ENCODE measurements at regions not wholly inside any gene's neighbourhood (a gene's known extent, or its start where the extent isn't known, plus 50 kb on each side); places are given as distances from the start of the nearest gene placed in this dataset.

DNA sequence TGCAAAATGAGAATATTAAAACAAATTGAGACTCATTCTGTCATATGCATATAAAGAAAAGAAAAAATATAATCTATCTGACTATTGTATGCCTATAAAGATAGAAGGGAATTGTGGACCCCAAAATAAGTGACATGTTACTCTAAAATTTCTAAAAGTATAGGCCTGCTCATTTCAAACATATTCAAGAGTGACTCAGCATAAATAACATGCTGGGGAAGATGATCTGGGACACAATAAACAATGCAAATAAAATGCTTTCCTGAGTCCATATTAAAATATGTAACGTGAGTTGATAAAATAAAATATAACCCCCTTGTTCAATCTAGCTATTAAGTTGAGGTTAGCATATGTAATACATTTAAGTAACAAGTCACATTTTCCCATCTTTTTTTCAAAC lies 882.0 kb upstream of the EDIL3 start:
- no peak overlapping the region for H3K4me3 ChIP-seq
- no peak for ATAC-seq
- TF ChIP-seq, protein P1, sequence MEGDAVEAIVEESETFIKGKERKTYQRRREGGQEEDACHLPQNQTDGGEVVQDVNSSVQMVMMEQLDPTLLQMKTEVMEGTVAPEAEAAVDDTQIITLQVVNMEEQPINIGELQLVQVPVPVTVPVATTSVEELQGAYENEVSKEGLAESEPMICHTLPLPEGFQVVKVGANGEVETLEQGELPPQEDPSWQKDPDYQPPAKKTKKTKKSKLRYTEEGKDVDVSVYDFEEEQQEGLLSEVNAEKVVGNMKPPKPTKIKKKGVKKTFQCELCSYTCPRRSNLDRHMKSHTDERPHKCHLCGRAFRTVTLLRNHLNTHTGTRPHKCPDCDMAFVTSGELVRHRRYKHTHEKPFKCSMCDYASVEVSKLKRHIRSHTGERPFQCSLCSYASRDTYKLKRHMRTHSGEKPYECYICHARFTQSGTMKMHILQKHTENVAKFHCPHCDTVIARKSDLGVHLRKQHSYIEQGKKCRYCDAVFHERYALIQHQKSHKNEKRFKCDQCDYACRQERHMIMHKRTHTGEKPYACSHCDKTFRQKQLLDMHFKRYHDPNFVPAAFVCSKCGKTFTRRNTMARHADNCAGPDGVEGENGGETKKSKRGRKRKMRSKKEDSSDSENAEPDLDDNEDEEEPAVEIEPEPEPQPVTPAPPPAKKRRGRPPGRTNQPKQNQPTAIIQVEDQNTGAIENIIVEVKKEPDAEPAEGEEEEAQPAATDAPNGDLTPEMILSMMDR (IDR thresholded peaks at IDR 0.05) = no peak
- TF ChIP-seq POLR2A (IDR thresholded peaks at IDR 0.05) (no peak), POLR2AphosphoS5 (IDR thresholded peaks at IDR 0.05) (no peak), EP300 (IDR thresholded peaks at IDR 0.05) (no peak)
- no peaks in the 10 kb centered on the region for H3K4me1 ChIP-seq
- H3K27ac ChIP-seq = no peak overlapping the region
- 86 to 88% methylated on average over 1 of the region's 1 CpG for WGBS, 2 donors (ENCODE audit: low coverage in 1 of 2)
- H3K27me3 ChIP-seq = no peaks in the 10 kb centered on the region
- no peaks in the 10 kb centered on the region for H3K9me3 ChIP-seq
- no peaks in the 10 kb centered on the region for H3K36me3 ChIP-seq

DNA sequence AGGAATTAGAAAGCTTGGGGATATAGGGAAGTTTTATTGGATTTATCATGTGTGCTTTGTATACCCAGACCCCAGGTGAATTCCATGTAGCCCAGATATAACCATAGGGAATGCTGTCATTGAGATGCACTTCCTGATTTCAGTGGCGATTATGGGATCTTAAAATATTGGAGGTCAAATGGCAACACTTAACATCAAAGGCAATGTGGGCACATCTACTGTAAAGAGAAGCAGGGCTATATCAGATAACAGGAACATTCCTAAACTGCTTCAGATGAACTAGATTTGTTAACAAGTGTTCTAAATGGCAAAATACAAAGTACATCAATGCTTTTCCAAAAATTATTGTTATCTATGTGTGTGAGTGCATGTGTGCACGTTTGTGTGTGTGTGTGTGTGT lies 883.5 kb upstream of the EDIL3 start:
- Histone ChIP-seq H3K9me3 (no peaks in the 10 kb centered on the region), H3K4me1 (no peaks in the 10 kb centered on the region), H3K27me3 (no peaks in the 10 kb centered on the region), H3K27ac (no peak overlapping the region), H3K36me3 (no peaks in the 10 kb centered on the region), H3K4me3 (no peak overlapping the region)
- 48 to 53% methylated on average over 2 of the region's 2 CpGs for WGBS, 2 donors (ENCODE audit: low coverage in 1 of 2)
- TF ChIP-seq, protein P1 (IDR thresholded peaks at IDR 0.05) = no peak
- no peak for TF ChIP-seq EP300 (IDR thresholded peaks at IDR 0.05)
- no peak for TF ChIP-seq POLR2AphosphoS5 (IDR thresholded peaks at IDR 0.05)
- TF ChIP-seq POLR2A (IDR thresholded peaks at IDR 0.05) = no peak
- no peak for ATAC-seq

DNA sequence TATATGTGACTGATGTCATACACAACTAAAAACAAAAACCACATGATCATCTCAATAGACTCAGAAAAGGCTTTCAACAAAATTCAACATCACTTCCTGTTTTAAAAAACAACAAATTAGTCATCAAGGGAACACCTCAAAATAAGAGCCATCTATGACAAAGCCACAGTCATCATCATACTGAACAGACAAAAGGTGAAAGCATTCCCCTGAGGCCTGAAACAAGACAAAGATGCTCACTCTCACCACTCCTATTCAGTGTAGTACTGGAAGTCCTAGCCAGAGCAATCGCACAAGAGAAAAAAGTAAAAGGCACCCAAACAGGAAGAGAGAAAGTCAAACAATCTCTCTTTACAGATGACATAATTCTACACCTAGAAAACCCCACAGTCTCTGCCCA lies 893.5 kb upstream of the EDIL3 start:
- TF ChIP-seq EP300 (IDR thresholded peaks at IDR 0.05) (no peak), POLR2A (IDR thresholded peaks at IDR 0.05) (no peak), POLR2AphosphoS5 (IDR thresholded peaks at IDR 0.05) (no peak)
- TF ChIP-seq, protein P1 (IDR thresholded peaks at IDR 0.05) = no peak
- Histone ChIP-seq H3K27me3 (no peaks in the 10 kb centered on the region), H3K27ac (no peak overlapping the region), H3K9me3 (no peaks in the 10 kb centered on the region), H3K4me1 (no peaks in the 10 kb centered on the region), H3K36me3 (no peaks in the 10 kb centered on the region), H3K4me3 (no peak overlapping the region)
- WGBS, 2 donors (ENCODE audit: low coverage in 1 of 2) = 89% methylated on average over 1 of the region's 1 CpG; no CpG with 5 or more reads in 1 of the 2 donors
- no peak for ATAC-seq

DNA sequence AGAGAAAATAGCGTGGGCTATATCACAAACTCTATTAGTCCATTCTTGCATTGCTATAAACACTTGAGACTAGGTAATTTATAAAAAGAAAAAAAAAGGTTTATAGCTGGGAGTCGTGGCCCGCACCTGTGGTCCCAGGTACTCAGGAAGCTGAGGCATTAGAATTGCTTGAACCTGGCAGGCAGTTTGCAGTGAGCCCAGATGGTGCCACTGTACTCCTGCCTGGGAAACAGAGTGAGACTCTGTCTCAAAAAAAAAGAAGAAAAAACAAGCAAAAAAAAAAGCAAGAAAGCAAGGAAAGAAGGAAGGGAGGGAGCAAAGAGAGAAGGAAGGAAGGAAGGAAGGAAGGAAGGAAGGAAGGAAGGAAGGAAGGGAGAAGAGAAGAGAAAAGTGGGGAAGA lies 904.2 kb upstream of the EDIL3 start:
- Histone ChIP-seq H3K4me3 (no peak overlapping the region), H3K36me3 (no peaks in the 10 kb centered on the region), H3K27ac (no peak overlapping the region), H3K4me1 (peaks cover 0 to 7% (median 0%) of the 10 kb centered on the region in 3 donors), H3K9me3 (no peaks in the 10 kb centered on the region), H3K27me3 (no peaks in the 10 kb centered on the region)
- TF ChIP-seq POLR2A (IDR thresholded peaks at IDR 0.05) (no peak), EP300 (IDR thresholded peaks at IDR 0.05) (no peak), POLR2AphosphoS5 (IDR thresholded peaks at IDR 0.05) (no peak)
- TF ChIP-seq, protein P1 (IDR thresholded peaks at IDR 0.05) = no peak
- WGBS, 2 donors (ENCODE audit: low coverage in 1 of 2) = 63 to 83% methylated on average over 1 to 3 of the region's 3 CpGs
- ATAC-seq = no peak

DNA sequence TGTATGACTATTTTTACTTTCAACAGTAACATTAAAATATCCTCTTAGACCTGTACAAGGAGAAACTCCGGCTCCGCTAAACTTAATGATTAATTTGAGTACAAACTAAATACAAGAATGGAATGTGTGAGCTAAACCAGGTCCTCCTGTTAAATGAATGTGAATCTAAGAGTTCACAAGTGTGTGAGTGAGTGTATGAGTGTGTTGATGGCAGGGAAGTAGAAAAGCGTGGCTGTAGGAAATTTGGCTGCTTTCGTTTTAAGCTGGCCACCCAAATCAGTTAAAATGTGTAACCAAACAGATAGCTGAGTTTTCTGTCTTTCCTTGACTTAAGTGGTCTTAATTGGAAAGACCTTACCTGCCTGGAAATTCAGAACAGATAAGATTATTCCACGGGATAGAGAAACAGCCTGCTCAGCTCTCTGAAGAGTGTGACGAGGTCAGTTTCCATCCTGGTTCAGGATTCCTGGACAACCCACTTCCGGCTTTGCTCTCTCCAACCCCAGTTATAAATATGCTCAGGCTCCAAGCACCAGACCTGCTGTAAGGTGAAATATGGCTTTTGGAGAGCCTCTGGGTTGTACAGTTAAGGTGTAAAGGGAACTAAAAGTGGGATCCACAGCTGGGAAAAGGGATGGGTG lies 908.6 kb upstream of the EDIL3 start:
- H3K27ac ChIP-seq = peak overlapping the region in 2 of 4 donors; percentile 41 to 68
- ATAC-seq = no peak
- H3K27me3 ChIP-seq = no peaks in the 10 kb centered on the region
- WGBS, 2 donors (ENCODE audit: low coverage in 1 of 2) = 22 to 24% methylated on average over 7 of the region's 7 CpGs
- H3K4me1 ChIP-seq = peaks cover 0 to 7% (median 0%) of the 10 kb centered on the region in 3 donors
- TF ChIP-seq POLR2A (IDR thresholded peaks at IDR 0.05) (no peak), POLR2AphosphoS5 (IDR thresholded peaks at IDR 0.05) (no peak), EP300 (IDR thresholded peaks at IDR 0.05) (no peak)
- TF ChIP-seq, protein P1 (IDR thresholded peaks at IDR 0.05) = no peak
- no peaks in the 10 kb centered on the region for H3K9me3 ChIP-seq
- H3K36me3 ChIP-seq = no peaks in the 10 kb centered on the region
- peak overlapping the region; percentile 39 to 45 for H3K4me3 ChIP-seq

Measured in gastroesophageal sphincter (tissue), 4 donors.